H54 (cell line): ENCODE measurements at regions not wholly inside any gene's neighbourhood (a gene's known extent, or its start where the extent isn't known, plus 50 kb on each side); places are given as distances from the start of the nearest gene placed in this dataset.
A peak's percentile ranks its signal among the peaks of the same experiment; 100 is the strongest.

ENCODE experiments used
- DNase-seq: peaks from one replicate; pipeline ENCODE4 v3.0.0; 2011; ENCODE audit warnings: low spot score, mixed read lengths; ENCODE audit not compliant: insufficient read length
- FAIRE-seq: peaks from 3 replicates; lab custom pipeline; 2011; peaks lifted over from hg19 to GRCh38; lab: Jason Lieb, UNC
- POLR2A ChIP-seq: IDR thresholded peaks from 2 replicates; pipeline ENCODE4 v1.6.1; 2011; ENCODE audit warnings: low read depth, mild to moderate bottlenecking, low read length

- FAIRE-seq (no peak), DNase-seq (no peak)
Observed at GRCh38 chr6:82015526-82015925, 232.0 kb downstream of the IBTK start.

GRCh38 chr6:82015043-82015442 lies 232.5 kb downstream of the IBTK start:
- DNase-seq, result no peak
- peak; percentile 89 for FAIRE-seq

More at GRCh38 chr6:82015526-82015925, 232.0 kb downstream of the IBTK start:
- no peak for TF ChIP-seq POLR2A

GRCh38 chr6:82013561-82014530 lies 233.7 kb downstream of the IBTK start:
- TF ChIP-seq POLR2A, result no peak
- FAIRE-seq (peak; percentile 90), DNase-seq (no peak)

More at GRCh38 chr6:82015043-82015442, 232.5 kb downstream of the IBTK start:
- TF ChIP-seq POLR2A, result no peak

GRCh38 chr6:82006027-82006738 lies 241.4 kb downstream of the IBTK start:
- TF ChIP-seq POLR2A, result no peak
- FAIRE-seq (peak; percentile 89), DNase-seq (no peak)

- FAIRE-seq, result no peak
- TF ChIP-seq POLR2A, result no peak
- DNase-seq, result no peak
Observed at GRCh38 chr6:82000551-82000950, 247.0 kb downstream of the IBTK start.

- no peak for TF ChIP-seq POLR2A
- no peak for DNase-seq
- no peak for FAIRE-seq
Observed at GRCh38 chr6:81999826-82000225, 247.3 kb upstream of the TENT5A start.

- FAIRE-seq (peak; percentile 95), DNase-seq (no peak)
- no peak for TF ChIP-seq POLR2A
Observed at GRCh38 chr6:81999270-81999669, 246.8 kb upstream of the TENT5A start.

- no peak for TF ChIP-seq POLR2A
- DNase-seq (no peak), FAIRE-seq (no peak)
Observed at GRCh38 chr6:81998432-81998831, 246.0 kb upstream of the TENT5A start.

GRCh38 chr6:81997090-81997926 lies 244.8 kb upstream of the TENT5A start:
- no peak for TF ChIP-seq POLR2A
- peak; percentile 91 for FAIRE-seq
- no peak for DNase-seq

GRCh38 chr6:81996414-81996813 lies 243.9 kb upstream of the TENT5A start:
- FAIRE-seq, result peak; percentile 91
- TF ChIP-seq POLR2A, result no peak
- DNase-seq, result no peak

- FAIRE-seq (no peak), DNase-seq (no peak)
- no peak for TF ChIP-seq POLR2A
Observed at GRCh38 chr6:81995548-81996289, 243.2 kb upstream of the TENT5A start.

- DNase-seq, result no peak
- no peak for TF ChIP-seq POLR2A
- FAIRE-seq, result no peak
Observed at GRCh38 chr6:81988871-81989270, 236.4 kb upstream of the TENT5A start.

GRCh38 chr6:81988446-81988845 lies 236.0 kb upstream of the TENT5A start:
- FAIRE-seq, result peak; percentile 52
- no peak for TF ChIP-seq POLR2A
- no peak for DNase-seq
